ENCODE measurements at regions not wholly inside any gene's neighbourhood (a gene's known extent, or its start where the extent isn't known, plus 50 kb on each side); places are given as distances from the start of the nearest gene placed in this dataset.

- H3K27ac ChIP-seq (ENCODE audit: low read depth, low read length) = no peak overlapping the region
- no peak overlapping the region for H3K18ac ChIP-seq (ENCODE audit: low read length)
- no peak overlapping the region for H4K91ac ChIP-seq (ENCODE audit: low read depth, low read length)
- H3K4me1 ChIP-seq (ENCODE audit: control insufficient read depth in 1 of 2, insufficient read depth in 2 of 2, low read length in 2 of 2) = peaks cover 2 to 3% of the 10 kb centered on the region in 2 experiments
- no peak overlapping the region for H3K4me3 ChIP-seq (ENCODE audit: low read depth, low read length)
- H2BK12ac ChIP-seq (ENCODE audit: low read length) = no peak overlapping the region
- H2AK5ac ChIP-seq (ENCODE audit: low read length) = no peak overlapping the region
- no peak overlapping the region for H2BK5ac ChIP-seq (ENCODE audit: low read depth, low read length, poor library complexity)
- H3K79me1 ChIP-seq (ENCODE audit: low read length) = no peaks in the 10 kb centered on the region
- no peak overlapping the region for H3K4ac ChIP-seq (ENCODE audit: low read depth, low read length)
- no peak overlapping the region for H2BK120ac ChIP-seq (ENCODE audit: insufficient read depth, low read length, poor library complexity)
- no peaks in the 10 kb centered on the region for H3K79me2 ChIP-seq (ENCODE audit: control insufficient read depth, insufficient read depth, low read length, poor library complexity)
- no peak for DNase-seq
- H4K8ac ChIP-seq (ENCODE audit: low read depth, low read length) = no peak overlapping the region
- no peak overlapping the region for H3K9ac ChIP-seq (ENCODE audit: low read length)
- no CpG with 5 or more reads among the region's 9 CpGs for WGBS (ENCODE audit: extremely low coverage, insufficient coverage, insufficient read length)
- no peak overlapping the region for H3K4me2 ChIP-seq (ENCODE audit: low read length)
- H3K36me3 ChIP-seq (ENCODE audit: control insufficient read depth in 1 of 2, insufficient read depth in 2 of 2, low read length in 2 of 2) = no peaks in the 10 kb centered on the region
- H3K23ac ChIP-seq (ENCODE audit: low read length) = no peak overlapping the region
- no peaks in the 10 kb centered on the region for H3K27me3 ChIP-seq (ENCODE audit: insufficient read depth, low read length)
- no peak overlapping the region for H4K12ac ChIP-seq (ENCODE audit: low read depth, low read length)
- no peak overlapping the region for H2AFZ ChIP-seq (ENCODE audit: insufficient read depth, low read length, poor library complexity)
- no peak overlapping the region for H3K14ac ChIP-seq (ENCODE audit: low read length)
- H3K9me3 ChIP-seq (ENCODE audit: insufficient read depth, low read depth, low read length) = peaks cover 3% of the 10 kb centered on the region
Observed at GRCh38 chr9:87275047-87275725, 222.5 kb upstream of the DAPK1 start.

DNA sequence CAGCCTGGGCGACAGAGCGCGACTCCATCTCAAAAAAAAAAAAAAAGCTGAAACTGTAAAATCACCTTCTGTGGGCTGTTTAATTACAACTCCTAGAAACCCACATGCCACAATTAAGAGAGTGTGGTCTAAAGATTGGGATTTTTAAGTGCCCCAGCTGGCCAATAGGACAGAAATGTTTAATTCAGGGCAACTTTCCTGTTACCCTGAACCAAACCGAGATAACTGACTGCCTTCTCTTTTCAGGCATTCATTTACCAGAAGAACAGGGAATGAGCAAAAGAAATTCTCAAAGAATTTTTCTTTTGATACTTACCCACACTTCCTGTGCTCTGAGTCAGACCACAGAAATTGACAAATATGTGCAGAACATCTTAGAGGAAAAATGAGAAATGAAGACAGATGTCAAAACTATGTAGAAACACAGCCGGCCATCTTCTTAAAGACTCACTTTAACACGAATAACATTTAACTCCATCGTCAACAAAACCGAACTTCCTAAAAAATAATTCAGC, 221.3 kb upstream of the DAPK1 start:
- no peaks in the 10 kb centered on the region for H3K27me3 ChIP-seq (ENCODE audit: insufficient read depth, low read length)
- H3K79me1 ChIP-seq (ENCODE audit: low read length) = no peaks in the 10 kb centered on the region
- peaks cover 3% of the 10 kb centered on the region for H3K9me3 ChIP-seq (ENCODE audit: insufficient read depth, low read depth, low read length)
- H2AK5ac ChIP-seq (ENCODE audit: low read length) = no peak overlapping the region
- no peak overlapping the region for H3K4me2 ChIP-seq (ENCODE audit: low read length)
- H3K18ac ChIP-seq (ENCODE audit: low read length) = no peak overlapping the region
- H3K36me3 ChIP-seq (ENCODE audit: control insufficient read depth in 1 of 2, insufficient read depth in 2 of 2, low read length in 2 of 2) = no peaks in the 10 kb centered on the region
- no peak overlapping the region for H4K8ac ChIP-seq (ENCODE audit: low read depth, low read length)
- no peak overlapping the region for H3K4me3 ChIP-seq (ENCODE audit: low read depth, low read length)
- peak; percentile 51 to 89 for DNase-seq
- no peaks in the 10 kb centered on the region for H3K79me2 ChIP-seq (ENCODE audit: control insufficient read depth, insufficient read depth, low read length, poor library complexity)
- 100% methylated on average over 3 of the region's 8 CpGs for WGBS (ENCODE audit: extremely low coverage, insufficient coverage, insufficient read length)
- peaks cover 2 to 3% of the 10 kb centered on the region in 2 experiments for H3K4me1 ChIP-seq (ENCODE audit: control insufficient read depth in 1 of 2, insufficient read depth in 2 of 2, low read length in 2 of 2)
- no peak overlapping the region for H4K12ac ChIP-seq (ENCODE audit: low read depth, low read length)
- H3K27ac ChIP-seq (ENCODE audit: low read depth, low read length) = no peak overlapping the region
- H2AFZ ChIP-seq (ENCODE audit: insufficient read depth, low read length, poor library complexity) = no peak overlapping the region
- no peak overlapping the region for H3K23ac ChIP-seq (ENCODE audit: low read length)
- H2BK5ac ChIP-seq (ENCODE audit: low read depth, low read length, poor library complexity) = no peak overlapping the region
- no peak overlapping the region for H3K9ac ChIP-seq (ENCODE audit: low read length)
- H3K4ac ChIP-seq (ENCODE audit: low read depth, low read length) = no peak overlapping the region
- H3K14ac ChIP-seq (ENCODE audit: low read length) = no peak overlapping the region
- H2BK120ac ChIP-seq (ENCODE audit: insufficient read depth, low read length, poor library complexity) = no peak overlapping the region
- no peak overlapping the region for H2BK12ac ChIP-seq (ENCODE audit: low read length)
- H4K91ac ChIP-seq (ENCODE audit: low read depth, low read length) = no peak overlapping the region

DNA sequence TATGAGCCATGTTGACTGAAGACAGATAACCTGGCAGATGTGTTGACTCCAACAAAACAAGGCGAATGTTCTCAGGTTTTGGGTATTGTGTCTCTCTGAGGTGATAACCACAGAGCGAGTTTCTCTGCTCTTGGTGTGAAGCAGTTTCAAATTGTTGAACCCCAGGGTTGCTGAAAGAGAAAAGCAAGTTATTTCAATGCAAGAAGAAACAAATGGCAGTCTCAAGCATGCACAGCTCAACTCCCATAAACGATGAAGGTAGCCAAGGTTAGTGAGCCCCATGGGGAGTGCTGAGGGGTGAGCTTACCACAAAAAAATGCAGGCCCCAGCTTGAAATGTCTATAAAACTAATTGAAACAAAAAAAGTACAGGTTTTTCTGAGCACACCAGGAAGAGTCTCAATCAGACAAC, 220.8 kb upstream of the DAPK1 start:
- H3K23ac ChIP-seq (ENCODE audit: low read length) = no peak overlapping the region
- no peak overlapping the region for H2BK12ac ChIP-seq (ENCODE audit: low read length)
- no peak overlapping the region for H3K27ac ChIP-seq (ENCODE audit: low read depth, low read length)
- peaks cover 2 to 3% of the 10 kb centered on the region in 2 experiments for H3K4me1 ChIP-seq (ENCODE audit: control insufficient read depth in 1 of 2, insufficient read depth in 2 of 2, low read length in 2 of 2)
- no peak overlapping the region for H3K14ac ChIP-seq (ENCODE audit: low read length)
- no peak overlapping the region for H3K4me2 ChIP-seq (ENCODE audit: low read length)
- H2AFZ ChIP-seq (ENCODE audit: insufficient read depth, low read length, poor library complexity) = no peak overlapping the region
- no peak overlapping the region for H2BK120ac ChIP-seq (ENCODE audit: insufficient read depth, low read length, poor library complexity)
- no peak overlapping the region for H3K4me3 ChIP-seq (ENCODE audit: low read depth, low read length)
- H4K91ac ChIP-seq (ENCODE audit: low read depth, low read length) = no peak overlapping the region
- peaks cover 3% of the 10 kb centered on the region for H3K9me3 ChIP-seq (ENCODE audit: insufficient read depth, low read depth, low read length)
- no peak overlapping the region for H2BK5ac ChIP-seq (ENCODE audit: low read depth, low read length, poor library complexity)
- no peaks in the 10 kb centered on the region for H3K36me3 ChIP-seq (ENCODE audit: control insufficient read depth in 1 of 2, insufficient read depth in 2 of 2, low read length in 2 of 2)
- H3K79me1 ChIP-seq (ENCODE audit: low read length) = no peaks in the 10 kb centered on the region
- no peak overlapping the region for H3K9ac ChIP-seq (ENCODE audit: low read length)
- DNase-seq = no peak
- no peak overlapping the region for H4K8ac ChIP-seq (ENCODE audit: low read depth, low read length)
- no peak overlapping the region for H3K18ac ChIP-seq (ENCODE audit: low read length)
- H3K4ac ChIP-seq (ENCODE audit: low read depth, low read length) = no peak overlapping the region
- H2AK5ac ChIP-seq (ENCODE audit: low read length) = no peak overlapping the region
- no peaks in the 10 kb centered on the region for H3K27me3 ChIP-seq (ENCODE audit: insufficient read depth, low read length)
- no peak overlapping the region for H4K12ac ChIP-seq (ENCODE audit: low read depth, low read length)
- H3K79me2 ChIP-seq (ENCODE audit: control insufficient read depth, insufficient read depth, low read length, poor library complexity) = no peaks in the 10 kb centered on the region
- WGBS (ENCODE audit: extremely low coverage, insufficient coverage, insufficient read length) = no CpG with 5 or more reads among the region's 3 CpGs

GRCh38 chr9:87277346-87277745, 220.3 kb upstream of the DAPK1 start:
- Histone ChIP-seq H3K79me2 (ENCODE audit: control insufficient read depth, insufficient read depth, low read length, poor library complexity) (no peaks in the 10 kb centered on the region), H4K8ac (ENCODE audit: low read depth, low read length) (no peak overlapping the region), H2BK12ac (ENCODE audit: low read length) (no peak overlapping the region), H3K23ac (ENCODE audit: low read length) (no peak overlapping the region), H3K4me2 (ENCODE audit: low read length) (no peak overlapping the region), H3K36me3 (ENCODE audit: control insufficient read depth in 1 of 2, insufficient read depth in 2 of 2, low read length in 2 of 2) (no peaks in the 10 kb centered on the region), H3K18ac (ENCODE audit: low read length) (no peak overlapping the region), H3K79me1 (ENCODE audit: low read length) (no peaks in the 10 kb centered on the region), H3K9ac (ENCODE audit: low read length) (no peak overlapping the region), H2BK5ac (ENCODE audit: low read depth, low read length, poor library complexity) (no peak overlapping the region), H4K12ac (ENCODE audit: low read depth, low read length) (no peak overlapping the region), H3K27ac (ENCODE audit: low read depth, low read length) (no peak overlapping the region), H2AK5ac (ENCODE audit: low read length) (no peak overlapping the region), H3K4me3 (ENCODE audit: low read depth, low read length) (no peak overlapping the region), H2BK120ac (ENCODE audit: insufficient read depth, low read length, poor library complexity) (no peak overlapping the region), H2AFZ (ENCODE audit: insufficient read depth, low read length, poor library complexity) (no peak overlapping the region), H4K91ac (ENCODE audit: low read depth, low read length) (no peak overlapping the region), H3K9me3 (ENCODE audit: insufficient read depth, low read depth, low read length) (peaks cover 3% of the 10 kb centered on the region), H3K14ac (ENCODE audit: low read length) (no peak overlapping the region), H3K4me1 (ENCODE audit: control insufficient read depth in 1 of 2, insufficient read depth in 2 of 2, low read length in 2 of 2) (peaks cover 2 to 3% of the 10 kb centered on the region in 2 experiments), H3K27me3 (ENCODE audit: insufficient read depth, low read length) (no peaks in the 10 kb centered on the region), H3K4ac (ENCODE audit: low read depth, low read length) (no peak overlapping the region)
- WGBS (ENCODE audit: extremely low coverage, insufficient coverage, insufficient read length) = no CpG with 5 or more reads among the region's 3 CpGs
- peak in 1 of 2 donors; percentile 23 for DNase-seq
